ENCODE measurements at regions not wholly inside any gene's neighbourhood (a gene's known extent, or its start where the extent isn't known, plus 50 kb on each side); places are given as distances from the start of the nearest gene placed in this dataset.
"Not testable (repeated sequence)": the region's sequence is repeated elsewhere in the genome, so short reads cannot be mapped to it uniquely, and the experiment has no call there.

GRCh38 chr10:44249933-44250332 lies 135.0 kb downstream of the CXCL12 start:
- TF ChIP-seq CTCF, POLR2A (IDR thresholded peaks at IDR 0.05): not testable (repeated sequence)
